GM21786 (cell line): ENCODE measurements at regions not wholly inside any gene's neighbourhood (a gene's known extent, or its start where the extent isn't known, plus 50 kb on each side); places are given as distances from the start of the nearest gene placed in this dataset.
"Not testable (repeated sequence)": the region's sequence is repeated elsewhere in the genome, so short reads cannot be mapped to it uniquely, and the experiment has no call there.

Source experiments
- ATAC-seq: cut with Tn5 transposase; IDR thresholded peaks from one replicate; pipeline ENCODE4 v1.9.1; 2021; ENCODE audit not compliant: unreplicated experiment

- ATAC-seq = no peak
Measured at GRCh38 chr16:47866423-47866822, 289.4 kb downstream of the ABCC12 start.

GRCh38 chr16:47865337-47865855, 290.4 kb downstream of the ABCC12 start:
- no peak for ATAC-seq

GRCh38 chr16:47864262-47864661, 291.5 kb downstream of the ABCC12 start:
- ATAC-seq = not testable (repeated sequence)

DNA sequence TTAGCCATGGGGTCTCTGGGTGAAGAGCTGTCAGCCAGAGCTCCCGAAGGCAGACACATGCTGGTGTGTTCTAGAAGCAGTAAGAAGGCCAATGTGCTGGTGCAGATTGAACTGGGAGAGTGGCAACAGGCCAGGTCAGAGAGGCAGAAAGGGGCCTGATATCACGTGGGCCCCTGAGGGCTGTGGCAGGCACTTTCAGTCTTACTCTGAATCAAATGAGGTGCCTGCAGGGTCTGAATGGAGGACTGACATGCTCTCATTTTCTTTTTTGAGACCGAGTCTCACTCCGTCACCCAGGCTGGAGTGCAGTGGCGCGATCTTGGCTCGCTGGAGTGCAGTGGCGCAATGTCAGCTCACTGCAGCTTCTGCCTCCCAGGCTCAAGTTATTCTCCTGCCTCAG, 293.8 kb downstream of the ABCC12 start:
- ATAC-seq = no peak

DNA sequence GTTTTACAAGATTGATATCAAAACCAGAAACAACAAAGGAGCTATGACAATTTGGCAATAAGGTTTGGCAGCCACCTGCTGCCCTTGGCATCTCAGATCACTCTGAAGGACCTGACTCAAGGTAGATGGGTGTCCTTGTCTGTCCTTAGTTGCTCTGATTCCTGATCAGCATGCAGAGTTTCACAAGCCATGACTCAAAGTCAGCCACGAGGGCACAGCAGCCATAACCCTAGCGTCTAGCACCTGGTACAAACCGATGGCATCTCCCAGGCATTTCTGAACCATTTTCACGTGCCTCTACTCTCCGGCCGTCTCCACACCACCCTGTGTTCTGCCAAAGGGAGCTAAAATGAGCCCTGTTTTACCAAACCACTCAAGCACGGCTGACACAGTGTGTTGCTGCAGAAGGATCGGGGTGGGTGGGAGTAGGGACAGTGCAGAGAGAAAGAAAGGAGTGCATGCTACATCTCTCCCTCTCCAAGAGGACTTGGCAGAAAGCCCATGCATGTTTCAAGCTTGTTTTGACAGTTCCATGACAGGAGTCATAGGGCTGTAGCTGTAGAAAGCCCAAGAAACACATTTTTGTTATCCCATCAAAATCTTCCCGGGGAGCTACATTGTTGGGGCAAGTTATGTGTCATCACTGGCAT, 297.3 kb downstream of the ABCC12 start:
- ATAC-seq = no peak

DNA sequence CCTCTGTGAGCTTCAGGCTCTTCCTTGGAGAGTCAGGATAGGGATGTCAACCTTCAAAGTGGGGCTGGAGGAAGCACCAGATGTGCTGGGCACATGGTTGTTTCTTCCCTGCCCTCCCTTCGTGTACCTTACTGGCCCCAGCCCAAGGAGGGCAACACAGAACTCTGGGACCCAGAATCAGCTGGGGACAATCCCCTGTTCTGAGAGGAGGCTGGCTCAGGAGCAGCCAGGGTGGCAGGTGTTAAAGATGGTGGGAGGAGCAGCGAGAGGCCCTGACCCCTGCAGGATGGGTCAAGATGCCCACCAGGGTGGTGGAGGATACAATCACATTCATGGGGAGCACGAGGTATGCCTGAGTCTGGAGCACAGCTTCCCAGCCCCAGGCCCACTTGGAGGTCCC, 300.4 kb downstream of the ABCC12 start:
- ATAC-seq = no peak

DNA sequence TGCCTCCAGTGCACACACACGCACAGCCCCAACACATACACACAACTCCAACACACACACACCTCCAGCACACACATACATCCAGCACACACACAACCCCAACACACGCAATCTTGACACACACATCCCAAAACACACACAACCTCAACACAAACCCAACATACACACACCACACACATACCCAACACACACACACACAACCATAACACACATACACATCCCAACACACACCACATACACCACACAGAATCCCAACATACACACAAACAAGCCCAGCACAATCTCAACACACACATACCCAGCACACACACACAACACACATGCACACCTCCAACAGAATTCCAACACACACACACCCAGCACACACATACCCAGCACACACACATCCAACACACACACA, 301.1 kb downstream of the ABCC12 start:
- ATAC-seq = no peak

GRCh38 chr16:47852991-47853390, 302.8 kb downstream of the ABCC12 start:
- no peak for ATAC-seq

DNA sequence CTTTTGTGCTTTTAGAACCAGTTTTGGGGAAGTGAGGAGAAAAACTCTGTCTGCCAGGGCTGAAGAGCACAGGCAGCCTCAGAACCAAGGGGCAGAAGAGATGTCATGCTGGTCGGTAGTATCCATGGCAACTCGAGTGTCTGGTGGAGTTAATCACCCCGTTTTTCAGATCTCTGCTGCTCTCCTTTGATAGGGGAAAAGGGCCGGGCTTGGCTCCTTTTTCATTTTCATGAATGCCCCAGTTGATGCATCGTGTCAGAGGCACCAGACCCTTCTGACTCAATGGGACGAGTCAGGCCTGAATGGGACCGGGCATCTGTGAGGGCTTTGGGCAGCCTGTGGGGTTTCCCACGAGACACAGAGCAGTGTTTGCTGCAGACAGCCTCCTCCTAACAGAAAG, 304.6 kb downstream of the ABCC12 start:
- ATAC-seq = no peak

DNA sequence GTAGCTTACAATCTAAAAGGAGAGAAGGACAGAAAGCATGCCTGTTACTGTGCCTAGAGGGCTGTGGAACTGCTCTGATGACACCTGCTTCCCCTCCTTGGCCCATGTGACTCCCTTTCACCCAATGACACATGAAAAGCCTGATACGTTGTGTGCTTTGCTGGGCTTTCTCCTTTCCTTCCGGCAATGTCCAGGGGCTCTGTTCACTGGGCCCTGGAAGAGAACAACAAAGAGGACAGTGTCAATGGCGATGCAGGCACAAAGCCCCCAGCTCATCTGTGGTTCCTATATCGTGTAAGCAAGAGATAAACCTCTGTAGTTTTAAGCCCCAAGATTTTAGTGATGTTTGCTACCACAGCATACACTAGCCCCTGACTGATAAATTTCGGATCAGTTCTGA, 306.1 kb downstream of the ABCC12 start:
- ATAC-seq = no peak

DNA sequence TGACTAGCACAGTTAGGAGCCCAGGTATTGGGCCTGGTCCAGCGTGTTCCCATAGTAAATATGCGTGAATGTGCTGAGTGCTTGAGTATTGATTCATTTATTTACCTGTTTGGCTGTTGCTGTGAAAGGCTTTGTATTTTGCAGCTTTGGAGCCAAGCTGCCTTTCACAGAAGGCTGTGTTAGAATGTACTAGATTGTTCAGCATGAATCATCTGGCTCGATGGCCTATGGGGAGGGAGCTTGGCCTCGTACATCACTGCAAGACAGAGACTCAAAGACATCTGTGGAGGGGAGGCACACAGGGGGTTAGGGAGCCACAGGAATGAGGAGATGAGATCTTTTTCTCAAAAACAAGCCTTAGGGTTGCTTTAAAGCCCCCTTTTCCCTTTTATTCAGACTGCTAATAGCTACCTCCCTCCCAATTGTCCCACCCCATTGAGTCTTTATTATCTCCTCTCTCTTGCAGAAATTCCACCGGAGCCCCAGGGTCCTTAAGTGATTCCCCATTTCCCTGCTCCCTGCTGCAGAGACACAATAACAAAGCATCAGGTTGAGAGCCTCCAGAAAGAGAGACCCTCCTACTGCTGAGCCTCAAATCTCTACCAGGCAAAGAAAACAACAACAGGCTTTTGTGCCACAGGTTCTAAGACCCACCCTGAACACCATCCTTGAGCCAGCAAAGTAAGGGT, 307.2 kb downstream of the ABCC12 start:
- no peak for ATAC-seq

- no peak for ATAC-seq
Measured at GRCh38 chr16:47847220-47847970, 308.4 kb downstream of the ABCC12 start.

- ATAC-seq = no peak
Measured at GRCh38 chr16:47834485-47835024, 321.2 kb downstream of the ABCC12 start.

- no peak for ATAC-seq
Measured at GRCh38 chr16:47833771-47834170, 322.0 kb downstream of the ABCC12 start.

GRCh38 chr16:47829850-47830600, 325.8 kb downstream of the ABCC12 start:
- no peak for ATAC-seq

- ATAC-seq = no peak
Measured at GRCh38 chr16:47826070-47826469, 329.7 kb downstream of the ABCC12 start.

- ATAC-seq = no peak
Measured at GRCh38 chr16:47817048-47817447, 338.7 kb downstream of the ABCC12 start.

- no peak for ATAC-seq
Measured at GRCh38 chr16:47816511-47816910, 339.3 kb downstream of the ABCC12 start.

- ATAC-seq = no peak
Measured at GRCh38 chr16:47815655-47816054, 340.1 kb downstream of the ABCC12 start.

GRCh38 chr16:47811758-47812157, 344.0 kb downstream of the ABCC12 start:
- ATAC-seq = not testable (repeated sequence)

DNA sequence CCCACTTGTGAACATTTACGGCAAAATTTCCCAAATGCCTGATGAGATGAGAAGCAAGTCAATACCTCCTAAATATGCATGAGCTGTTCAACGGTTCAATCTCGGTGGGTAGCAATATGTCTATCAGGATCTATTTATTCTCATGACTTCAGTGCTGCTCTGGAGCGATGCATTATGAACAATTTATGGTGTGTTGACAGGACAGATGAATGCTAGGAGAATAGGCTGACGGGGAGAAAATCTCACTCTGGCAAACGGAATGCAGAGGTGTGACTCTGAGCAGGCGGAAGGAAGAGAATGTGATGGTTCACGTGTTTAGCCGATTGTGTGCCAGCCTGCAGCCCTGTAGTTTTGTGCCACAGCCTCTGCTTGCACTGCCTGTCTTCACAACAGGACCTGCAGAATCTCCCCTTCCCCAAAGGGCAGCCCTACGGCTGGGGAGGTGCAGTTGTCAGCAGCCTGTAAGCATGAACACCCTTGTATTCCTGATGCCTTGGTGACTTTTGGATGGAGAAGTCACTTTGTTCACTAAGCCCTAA, 345.2 kb downstream of the PHKB start:
- no peak for ATAC-seq
